Adrenal gland (tissue), 9 donors: ENCODE measurements at regions not wholly inside any gene's neighbourhood (a gene's known extent, or its start where the extent isn't known, plus 50 kb on each side); places are given as distances from the start of the nearest gene placed in this dataset.

Experiments used
- DNase-seq, 7 donors: peaks; one replicate each; pipeline ENCODE4 v3.0.0-alpha.2; 2019 to 2020
- H3K27ac ChIP-seq, 5 donors: fragments of 200-600 bp; sonication (generic) in 4 of 5; 1 replicate in 3 of 5; 2 replicates in 2 of 5; pipeline versions ENCODE4 v1.5.1 to v1.8.0; 2016 to 2020; ENCODE audit warnings: mild to moderate bottlenecking in 1 of 5
- H3K27me3 ChIP-seq: fragments of 200-600 bp; 2 replicates; pipeline ENCODE4 v1.8.0; 2021
- H3K36me3 ChIP-seq, 2 donors: fragments of 200-600 bp; replicated peaks in 1 of 2; 1 replicate in 1 of 2; 2 replicates in 1 of 2; pipeline versions ENCODE4 v1.5.1 to v1.8.0; 2018 to 2022
- H3K4me1 ChIP-seq, 2 donors: fragments of 200-600 bp; replicated peaks in 1 of 2; 1 replicate in 1 of 2; 2 replicates in 1 of 2; pipeline versions ENCODE4 v1.5.1 to v1.8.0; 2018 to 2021
- H3K4me3 ChIP-seq, 4 donors: fragments of 200-600 bp; sonication (generic) in 3 of 4; one replicate each; pipeline ENCODE4 v1.5.1; 2016 to 2018
- H3K9me3 ChIP-seq, 3 donors: fragments of 200-600 bp; sonication (generic) in 1 of 3; replicated peaks in 1 of 3; 1 replicate in 2 of 3; 2 replicates in 1 of 3; pipeline versions ENCODE4 v1.5.1 to v1.8.0; 2016 to 2021
- POLR2A ChIP-seq, 2 donors: fragments of 450-650 bp; IDR thresholded peaks; one replicate each; pipeline ENCODE4 v1.6.1; 2017; ENCODE audit warnings: antibody characterized with exemption in 2 of 2, mild to moderate bottlenecking in 2 of 2, moderate library complexity in 1 of 2
- WGBS, 4 donors: extraction: QIAGEN DNeasy Blood & Tissue Kit in 2 of 4; methylation state at CpG; one replicate each; pipeline versions ENCODE4 v1.1.5 to v1.1.7; 2013 to 2017; 5-methylcytosine and 5-hydroxymethylcytosine counted together
- intact Hi-C, 2 donors: fragments of 100-400 bp; cut with DNase I; formaldehyde crosslinking; loops; one replicate each; pipeline versions ENCODE4 v1.14.1 to v1.15.0; 2022 to 2023
- TF ChIP-seq, protein P1 (sequence below), 6 experiments: fragments of 450-650 bp in 4 of 6; fragments of 200-600 bp in 2 of 6; sonication (generic) in 1 of 6; IDR thresholded peaks; 1 replicate in 5 of 6; 2 replicates in 1 of 6; pipeline versions ENCODE4 v1.5.1 to v1.8.0; 2016 to 2021; ENCODE audit warnings: antibody characterized with exemption in 6 of 6, mild to moderate bottlenecking in 2 of 6, moderate library complexity in 1 of 6
- donor health status: healthy with polysubstance abuse.
- donor health status: Bipolar disorder and iron deficiency.
- donor health status: DM: yes; HTN: yes; CAD: no.
- donor health status: DM: no; HTN: no; CAD: no.
- donor health status: DM: no; HTN: no; CAD: no.

GRCh38 chr3:27661797-27662196 lies 60.3 kb downstream of the EOMES start:
- H3K27ac ChIP-seq, result no peak overlapping the region
- H3K9me3 ChIP-seq, result no peaks in the 10 kb centered on the region
- no peaks in the 10 kb centered on the region for H3K36me3 ChIP-seq
- H3K4me3 ChIP-seq, result no peak overlapping the region
- intact Hi-C loops, result no loop called here
- DNase-seq, result no peak
- TF ChIP-seq, protein P1, sequence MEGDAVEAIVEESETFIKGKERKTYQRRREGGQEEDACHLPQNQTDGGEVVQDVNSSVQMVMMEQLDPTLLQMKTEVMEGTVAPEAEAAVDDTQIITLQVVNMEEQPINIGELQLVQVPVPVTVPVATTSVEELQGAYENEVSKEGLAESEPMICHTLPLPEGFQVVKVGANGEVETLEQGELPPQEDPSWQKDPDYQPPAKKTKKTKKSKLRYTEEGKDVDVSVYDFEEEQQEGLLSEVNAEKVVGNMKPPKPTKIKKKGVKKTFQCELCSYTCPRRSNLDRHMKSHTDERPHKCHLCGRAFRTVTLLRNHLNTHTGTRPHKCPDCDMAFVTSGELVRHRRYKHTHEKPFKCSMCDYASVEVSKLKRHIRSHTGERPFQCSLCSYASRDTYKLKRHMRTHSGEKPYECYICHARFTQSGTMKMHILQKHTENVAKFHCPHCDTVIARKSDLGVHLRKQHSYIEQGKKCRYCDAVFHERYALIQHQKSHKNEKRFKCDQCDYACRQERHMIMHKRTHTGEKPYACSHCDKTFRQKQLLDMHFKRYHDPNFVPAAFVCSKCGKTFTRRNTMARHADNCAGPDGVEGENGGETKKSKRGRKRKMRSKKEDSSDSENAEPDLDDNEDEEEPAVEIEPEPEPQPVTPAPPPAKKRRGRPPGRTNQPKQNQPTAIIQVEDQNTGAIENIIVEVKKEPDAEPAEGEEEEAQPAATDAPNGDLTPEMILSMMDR (IDR thresholded peaks at IDR 0.05), result no peak
- H3K27me3 ChIP-seq, result no peaks in the 10 kb centered on the region
- H3K4me1 ChIP-seq, result peaks cover 0 to 8% of the 10 kb centered on the region in 2 donors
- WGBS, 4 donors, result 39 to 67% (median 50%) methylated on average over 3 of the region's 3 CpGs

DNA sequence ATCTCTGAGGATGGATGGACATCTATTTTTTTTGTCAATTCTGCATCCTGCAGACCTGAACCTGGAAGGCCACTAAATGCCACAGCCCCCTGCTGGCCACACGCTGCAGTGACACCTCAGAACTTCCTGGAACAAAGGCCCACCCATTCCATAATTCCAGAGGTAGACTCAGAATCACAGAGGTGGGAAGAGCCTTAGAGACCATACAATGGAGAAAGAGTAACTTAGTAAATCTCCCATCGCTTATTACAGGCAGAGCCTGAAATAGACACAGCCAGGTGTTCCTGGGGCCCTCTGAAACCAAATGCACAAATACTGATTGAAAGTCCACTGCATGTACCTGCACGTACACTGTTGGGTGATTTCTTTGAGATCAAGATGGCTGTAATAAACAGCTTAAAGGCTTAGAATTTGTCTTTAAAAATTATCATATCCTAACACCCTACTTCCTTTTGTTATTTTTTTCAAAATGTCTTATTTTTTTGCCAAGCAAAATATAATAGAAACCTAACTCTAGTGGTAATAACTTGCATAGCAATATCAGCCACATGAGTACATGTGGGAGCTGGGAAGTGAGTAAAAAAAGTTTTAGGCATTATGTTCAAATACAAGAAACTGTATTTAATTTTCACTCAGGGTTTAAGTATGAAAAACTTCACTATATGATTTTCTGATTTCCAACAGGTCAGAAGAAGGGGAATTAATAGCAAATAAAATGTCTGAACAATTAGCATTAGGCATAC lies 62.7 kb downstream of the EOMES start:
- Histone ChIP-seq H3K27me3 (no peaks in the 10 kb centered on the region), H3K4me3 (no peak overlapping the region), H3K9me3 (no peaks in the 10 kb centered on the region), H3K27ac (no peak overlapping the region), H3K4me1 (no peaks in the 10 kb centered on the region), H3K36me3 (no peaks in the 10 kb centered on the region)
- 51 to 59% (median 56%) methylated on average over 3 of the region's 3 CpGs for WGBS, 4 donors
- peak; percentile 42 to 83 (median 69) for DNase-seq
- TF ChIP-seq, protein P1 (IDR thresholded peaks at IDR 0.05), result peak; percentile 72 to 83 (median 80)
- no peak for TF ChIP-seq POLR2A (IDR thresholded peaks at IDR 0.05)
- intact Hi-C loops, result loop anchor here (10.0 kb wide), 1 partner anchor 175 kb away; the partner anchor contains the start of gene SLC4A7 (in 2 of the 2)

DNA sequence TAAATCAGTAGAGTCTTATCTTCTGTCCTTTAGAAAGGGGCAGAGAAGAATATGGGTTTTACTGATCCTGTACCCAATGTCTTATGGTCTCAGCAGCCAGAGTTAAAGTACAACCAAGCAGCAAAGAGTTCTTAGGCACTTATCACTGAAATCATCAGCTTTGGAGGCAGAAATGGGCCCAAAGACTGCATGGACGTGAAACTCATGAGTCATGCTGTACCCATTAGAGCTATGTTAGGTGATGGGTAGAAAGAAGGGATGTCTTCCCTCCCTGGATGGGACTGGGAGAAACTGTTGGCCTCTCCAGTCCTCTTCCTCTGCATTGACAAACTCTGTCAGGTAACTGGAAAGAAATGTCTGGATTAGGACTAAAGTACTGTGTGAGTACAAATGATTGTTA lies 63.4 kb downstream of the EOMES start:
- Histone ChIP-seq H3K27me3 (no peaks in the 10 kb centered on the region), H3K36me3 (no peaks in the 10 kb centered on the region), H3K4me1 (no peaks in the 10 kb centered on the region), H3K4me3 (no peak overlapping the region), H3K9me3 (no peaks in the 10 kb centered on the region), H3K27ac (no peak overlapping the region)
- no peak for TF ChIP-seq POLR2A (IDR thresholded peaks at IDR 0.05)
- TF ChIP-seq, protein P1 (IDR thresholded peaks at IDR 0.05), result no peak
- intact Hi-C loops, result loop anchor here (10.0 kb wide), 1 partner anchor 174 kb away; the partner anchor contains the start of gene SLC4A7 (in 2 of the 2)
- DNase-seq, result no peak
- 50 to 70% (median 69%) methylated on average over 1 of the region's 1 CpG for WGBS, 4 donors

DNA sequence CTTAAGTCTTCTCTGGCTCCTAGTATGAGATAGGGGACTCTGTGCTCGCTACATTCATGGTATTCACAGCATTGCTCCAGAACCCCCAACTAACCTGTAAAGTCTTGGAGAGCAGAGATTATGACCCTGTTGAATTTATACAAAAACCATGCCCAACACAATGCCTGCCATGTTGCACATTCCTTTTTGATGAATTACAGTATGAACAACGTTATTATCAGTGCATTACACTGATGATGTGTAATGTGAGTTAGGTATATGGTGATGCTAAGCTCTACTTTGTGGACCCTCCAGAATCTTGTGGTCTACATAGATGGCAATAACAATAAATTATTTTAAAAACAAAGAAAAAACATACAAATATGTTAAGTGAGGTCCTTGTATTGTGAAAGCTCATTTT lies 64.3 kb downstream of the EOMES start:
- Histone ChIP-seq H3K9me3 (no peaks in the 10 kb centered on the region), H3K36me3 (no peaks in the 10 kb centered on the region), H3K27ac (no peak overlapping the region), H3K27me3 (no peaks in the 10 kb centered on the region), H3K4me3 (no peak overlapping the region), H3K4me1 (no peaks in the 10 kb centered on the region)
- no peak for DNase-seq
- 67 to 83% (median 73%) methylated on average over 2 of the region's 2 CpGs for WGBS, 4 donors
- intact Hi-C loops, result loop anchor here (10.0 kb wide), 1 partner anchor 173 kb away; the partner anchor contains the start of gene SLC4A7 (in 2 of the 2)
- TF ChIP-seq, protein P1 (IDR thresholded peaks at IDR 0.05), result no peak
- TF ChIP-seq POLR2A (IDR thresholded peaks at IDR 0.05), result no peak
